ENCODE measurements at regions not wholly inside any gene's neighbourhood (a gene's known extent, or its start where the extent isn't known, plus 50 kb on each side); places are given as distances from the start of the nearest gene placed in this dataset.
"Not testable (repeated sequence)": the region's sequence is repeated elsewhere in the genome, so short reads cannot be mapped to it uniquely, and the experiment has no call there.

- H3K27ac Mint-ChIP-seq = no peak overlapping the region
- no peak overlapping the region for H3K4me3 Mint-ChIP-seq
- H3K36me3 Mint-ChIP-seq = no peaks in the 10 kb centered on the region
- H3K27me3 Mint-ChIP-seq = no peaks in the 10 kb centered on the region
- peaks cover 0 to 10% (median 0%) of the 10 kb centered on the region in 9 donors for H3K9me3 Mint-ChIP-seq
- POLR2A ChIA-PET = no interaction called here
- no peaks in the 10 kb centered on the region for H3K4me1 Mint-ChIP-seq
- no peak for ATAC-seq
- DNase-seq = no peak
These were observed 190.0 kb upstream of the AR start for GRCh38 chrX:67353651-67354370.

GRCh38 chrX:67361267-67361666, 182.6 kb upstream of the AR start:
- DNase-seq, H3K36me3 Mint-ChIP-seq, POLR2A ChIA-PET, H3K27me3 Mint-ChIP-seq, H3K4me3 Mint-ChIP-seq, ATAC-seq, H3K4me1 Mint-ChIP-seq, H3K27ac Mint-ChIP-seq: not testable (repeated sequence)
- peaks cover 0 to 40% (median 6%) of the 10 kb centered on the region in 9 donors for H3K9me3 Mint-ChIP-seq

- Mint-ChIP-seq H3K4me3 (no peak overlapping the region), H3K27me3 (no peaks in the 10 kb centered on the region), H3K4me1 (no peaks in the 10 kb centered on the region), H3K9me3 (peaks cover 0 to 18% (median 2%) of the 10 kb centered on the region in 9 donors), H3K27ac (no peak overlapping the region), H3K36me3 (peaks cover 0 to 4% (median 0%) of the 10 kb centered on the region in 3 donors)
- ATAC-seq (no peak), DNase-seq (no peak)
- POLR2A ChIA-PET = no interaction called here
These were observed 159.4 kb upstream of the AR start for GRCh38 chrX:67384403-67384802.

- Mint-ChIP-seq H3K4me3 (no peak overlapping the region), H3K36me3 (no peaks in the 10 kb centered on the region), H3K27ac (no peak overlapping the region), H3K4me1 (no peaks in the 10 kb centered on the region), H3K27me3 (peaks cover 0 to 1% (median 0%) of the 10 kb centered on the region in 5 donors), H3K9me3 (peaks cover 0 to 3% (median 0%) of the 10 kb centered on the region in 9 donors)
- no peak for DNase-seq
- ATAC-seq = no peak
- POLR2A ChIA-PET = no interaction called here
These were observed 135.3 kb upstream of the AR start for GRCh38 chrX:67408423-67409079.

- no peak for ATAC-seq
- Mint-ChIP-seq H3K9me3 (peaks cover 0 to 8% (median 0%) of the 10 kb centered on the region in 9 donors), H3K27ac (no peak overlapping the region), H3K36me3 (no peaks in the 10 kb centered on the region), H3K27me3 (peaks cover 0 to 1% (median 0%) of the 10 kb centered on the region in 5 donors), H3K4me3 (no peak overlapping the region), H3K4me1 (no peaks in the 10 kb centered on the region)
- DNase-seq = no peak
- POLR2A ChIA-PET = no interaction called here
These were observed 127.9 kb upstream of the AR start for GRCh38 chrX:67415937-67416336.

GRCh38 chrX:67426946-67427345, 116.9 kb upstream of the AR start:
- POLR2A ChIA-PET = no interaction called here
- ATAC-seq = no peak
- Mint-ChIP-seq H3K27ac (no peak overlapping the region), H3K4me1 (no peaks in the 10 kb centered on the region), H3K9me3 (peaks cover 0 to 59% (median 12%) of the 10 kb centered on the region in 9 donors), H3K36me3 (peaks cover 0 to 9% (median 0%) of the 10 kb centered on the region in 3 donors), H3K27me3 (peaks cover 0 to 2% (median 0%) of the 10 kb centered on the region in 5 donors), H3K4me3 (no peak overlapping the region)
- DNase-seq = no peak

GRCh38 chrX:67435536-67435935, 108.3 kb upstream of the AR start:
- no peak overlapping the region for H3K4me3 Mint-ChIP-seq
- H3K4me1 Mint-ChIP-seq = peaks cover 0 to 1% (median 0%) of the 10 kb centered on the region in 4 donors
- H3K27me3 Mint-ChIP-seq = no peaks in the 10 kb centered on the region
- H3K9me3 Mint-ChIP-seq = peaks cover 0 to 20% (median 3%) of the 10 kb centered on the region in 9 donors
- ATAC-seq = no peak
- no peak overlapping the region for H3K27ac Mint-ChIP-seq
- DNase-seq = no peak
- POLR2A ChIA-PET = no interaction called here
- no peaks in the 10 kb centered on the region for H3K36me3 Mint-ChIP-seq

GRCh38 chrX:67436867-67437266, 107.0 kb upstream of the AR start:
- no peak overlapping the region for H3K27ac Mint-ChIP-seq
- H3K27me3 Mint-ChIP-seq = no peaks in the 10 kb centered on the region
- ATAC-seq (no peak), DNase-seq (no peak)
- H3K36me3 Mint-ChIP-seq = no peaks in the 10 kb centered on the region
- H3K9me3 Mint-ChIP-seq = peaks cover 0 to 25% (median 1%) of the 10 kb centered on the region in 9 donors
- no peak overlapping the region for H3K4me3 Mint-ChIP-seq
- H3K4me1 Mint-ChIP-seq = peaks cover 0 to 1% (median 0%) of the 10 kb centered on the region in 4 donors
- POLR2A ChIA-PET = no interaction called here

GRCh38 chrX:67437821-67438220, 106.0 kb upstream of the AR start:
- ATAC-seq = no peak
- no peak for DNase-seq
- POLR2A ChIA-PET = no interaction called here
- peaks cover 0 to 1% (median 0%) of the 10 kb centered on the region in 4 donors for H3K4me1 Mint-ChIP-seq
- peaks cover 0 to 28% (median 0%) of the 10 kb centered on the region in 9 donors for H3K9me3 Mint-ChIP-seq
- H3K27ac Mint-ChIP-seq = no peak overlapping the region
- no peaks in the 10 kb centered on the region for H3K27me3 Mint-ChIP-seq
- no peaks in the 10 kb centered on the region for H3K36me3 Mint-ChIP-seq
- no peak overlapping the region for H3K4me3 Mint-ChIP-seq

- H3K36me3 Mint-ChIP-seq, DNase-seq, H3K27ac Mint-ChIP-seq, H3K27me3 Mint-ChIP-seq, H3K4me1 Mint-ChIP-seq, H3K4me3 Mint-ChIP-seq, POLR2A ChIA-PET, ATAC-seq: not testable (repeated sequence)
- H3K9me3 Mint-ChIP-seq = peaks cover 0 to 30% (median 1%) of the 10 kb centered on the region in 9 donors
These were observed 68.6 kb upstream of the AR start for GRCh38 chrX:67475259-67475658.

GRCh38 chrX:67480789-67481188, 63.0 kb upstream of the AR start:
- no peaks in the 10 kb centered on the region for H3K27me3 Mint-ChIP-seq
- POLR2A ChIA-PET = no interaction called here
- H3K9me3 Mint-ChIP-seq = peaks cover 0 to 20% (median 6%) of the 10 kb centered on the region in 9 donors
- H3K4me1 Mint-ChIP-seq = no peaks in the 10 kb centered on the region
- DNase-seq = no peak
- H3K4me3 Mint-ChIP-seq = no peak overlapping the region
- no peaks in the 10 kb centered on the region for H3K36me3 Mint-ChIP-seq
- ATAC-seq = no peak
- no peak overlapping the region for H3K27ac Mint-ChIP-seq
